Muscle layer of duodenum (tissue), 2 donors: ENCODE measurements at regions not wholly inside any gene's neighbourhood (a gene's known extent, or its start where the extent isn't known, plus 50 kb on each side); places are given as distances from the start of the nearest gene placed in this dataset.

Experiments
- H3K27ac ChIP-seq: one replicate; pipeline ENCODE4 v1.7.0; 2013; ENCODE audit warnings: mild to moderate bottlenecking, low read length
- H3K27me3 ChIP-seq: one replicate; pipeline ENCODE4 v1.7.0; 2013; ENCODE audit warnings: low read depth, mild to moderate bottlenecking, control low read depth, low read length
- H3K36me3 ChIP-seq, 2 donors: one replicate each; pipeline ENCODE4 v1.7.0; 2013; ENCODE audit warnings: low read length in 2 of 2, control low read depth in 1 of 2, mild to moderate bottlenecking in 1 of 2; ENCODE audit not compliant: insufficient read depth in 2 of 2, control insufficient read depth in 1 of 2
- H3K4me1 ChIP-seq, 2 donors: one replicate each; pipeline ENCODE4 v1.7.0; 2013; ENCODE audit warnings: low read length in 2 of 2, mild to moderate bottlenecking in 2 of 2, control low read depth in 1 of 2, moderate library complexity in 1 of 2; ENCODE audit not compliant: insufficient read depth in 2 of 2, control insufficient read depth in 1 of 2
- H3K4me3 ChIP-seq, 2 donors: one replicate each; pipeline ENCODE4 v1.7.0; 2013; ENCODE audit warnings: low read length in 2 of 2, low read depth in 1 of 2, mild to moderate bottlenecking in 1 of 2
- H3K9me3 ChIP-seq, 2 donors: one replicate each; pipeline ENCODE4 v1.7.0; 2013; ENCODE audit warnings: low read length in 2 of 2, control low read depth in 1 of 2, mild to moderate bottlenecking in 1 of 2; ENCODE audit not compliant: control insufficient read depth in 1 of 2
- donor health status: healthy.

DNA sequence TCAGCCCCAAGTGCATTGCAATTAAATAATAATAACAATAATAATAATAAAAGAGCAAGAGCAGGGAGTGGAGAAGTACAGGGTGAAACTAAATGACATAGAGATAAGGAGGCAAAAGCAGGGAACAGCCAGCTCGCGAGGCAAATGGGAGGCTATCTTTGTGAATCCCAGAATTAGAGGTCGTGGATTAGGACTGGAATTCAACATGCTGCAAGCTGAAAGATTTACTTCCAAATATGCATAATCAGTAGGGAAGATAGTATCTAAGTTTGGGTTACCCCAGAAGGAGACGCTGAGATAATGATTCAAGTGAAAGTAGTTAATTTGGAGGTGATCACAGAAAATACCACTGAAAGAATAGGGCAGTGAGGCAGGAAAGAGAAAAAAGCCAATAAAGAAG lies 119.4 kb upstream of the UBE2E2 start:
- no peaks in the 10 kb centered on the region for H3K27me3 ChIP-seq
- H3K4me1 ChIP-seq: no peaks in the 10 kb centered on the region
- H3K27ac ChIP-seq: no peak overlapping the region

DNA sequence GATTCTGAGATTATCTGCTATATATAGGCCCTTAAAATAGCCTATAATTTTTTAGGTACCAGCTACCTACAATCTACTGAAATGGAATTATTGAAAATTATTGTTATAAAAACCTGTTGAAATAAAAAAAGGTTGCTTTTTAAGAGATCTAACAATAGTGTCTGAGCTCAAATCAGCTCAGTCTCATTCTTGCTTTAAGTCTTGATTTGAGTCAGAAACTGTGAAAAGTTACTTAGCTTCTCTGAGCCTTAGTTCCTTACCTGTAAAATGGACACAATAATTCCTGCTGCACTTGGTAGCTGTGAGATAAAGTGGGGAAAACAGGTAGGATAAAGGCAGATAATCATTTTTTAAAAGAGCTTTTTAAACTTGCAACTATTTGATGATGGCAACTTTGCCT lies 118.8 kb upstream of the UBE2E2 start:
- Histone ChIP-seq H3K4me3 (no peak overlapping the region), H3K36me3 (no peaks in the 10 kb centered on the region), H3K9me3 (no peaks in the 10 kb centered on the region), H3K4me1 (no peaks in the 10 kb centered on the region), H3K27me3 (no peaks in the 10 kb centered on the region), H3K27ac (no peak overlapping the region)

More for the DNA sequence above, 119.4 kb upstream of the UBE2E2 start:
- Histone ChIP-seq H3K9me3 (no peaks in the 10 kb centered on the region), H3K36me3 (no peaks in the 10 kb centered on the region), H3K4me3 (no peak overlapping the region)

DNA sequence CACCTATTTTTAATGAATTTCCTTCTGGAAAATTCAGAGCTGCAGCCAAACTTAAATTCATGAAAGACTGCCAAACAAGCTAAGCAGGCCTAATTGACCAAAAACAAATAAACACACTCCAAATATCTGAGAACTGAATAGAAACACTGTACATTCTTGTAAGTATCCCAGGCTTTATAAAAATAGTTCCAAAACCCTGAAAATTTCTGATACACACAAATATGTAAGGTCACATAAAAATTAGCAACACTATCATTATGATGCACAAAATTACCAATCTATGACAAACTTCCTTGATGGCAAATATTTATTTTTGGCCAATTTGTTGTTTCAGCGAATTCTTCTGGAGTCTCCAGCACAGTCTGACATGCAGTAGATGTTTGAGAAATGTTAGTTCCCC lies 117.9 kb upstream of the UBE2E2 start:
- Histone ChIP-seq H3K4me1 (no peaks in the 10 kb centered on the region), H3K27ac (no peak overlapping the region), H3K27me3 (no peaks in the 10 kb centered on the region), H3K4me3 (no peak overlapping the region), H3K9me3 (no peaks in the 10 kb centered on the region), H3K36me3 (no peaks in the 10 kb centered on the region)

DNA sequence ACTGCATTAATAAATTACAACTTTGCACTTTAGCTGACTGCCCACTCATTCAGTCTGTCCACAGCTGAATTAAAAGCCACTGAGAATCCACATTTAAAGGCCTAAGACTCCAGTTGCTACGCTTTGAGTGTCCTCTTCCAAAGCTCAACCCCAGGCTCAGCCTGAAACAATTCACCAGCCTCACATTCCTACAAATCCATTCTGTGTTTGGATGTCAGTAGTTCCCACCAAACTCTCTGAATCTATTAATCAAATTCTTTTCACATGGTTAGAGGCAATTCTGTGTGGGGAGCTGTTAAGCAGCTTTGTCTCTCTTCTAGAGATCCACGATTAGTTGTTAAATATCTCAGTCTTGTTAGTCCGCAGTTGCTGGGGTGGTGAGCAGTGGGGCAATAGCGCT lies 116.8 kb upstream of the UBE2E2 start:
- Histone ChIP-seq H3K27me3 (no peaks in the 10 kb centered on the region), H3K36me3 (no peaks in the 10 kb centered on the region), H3K27ac (no peak overlapping the region), H3K4me1 (no peaks in the 10 kb centered on the region), H3K4me3 (no peak overlapping the region), H3K9me3 (no peaks in the 10 kb centered on the region)

DNA sequence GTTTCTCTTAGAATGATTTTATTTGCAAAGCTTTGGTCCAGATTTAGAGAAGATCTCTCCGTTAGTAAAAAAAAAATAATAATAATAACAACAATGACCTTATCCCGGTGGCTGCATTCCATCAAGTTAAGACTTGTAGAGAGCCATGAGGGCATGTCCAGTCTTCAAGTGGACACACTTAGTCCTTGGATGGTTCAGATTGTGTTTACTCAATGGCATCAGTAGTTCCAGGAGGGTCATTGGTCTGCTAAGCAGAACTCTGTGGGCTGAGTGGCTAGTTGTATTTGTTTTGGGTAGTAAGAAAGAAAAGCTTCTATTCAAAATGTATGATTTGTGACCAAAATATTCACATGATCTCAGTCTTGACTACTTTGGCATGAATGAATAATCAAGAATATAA lies 116.3 kb upstream of the UBE2E2 start:
- H3K27ac ChIP-seq: no peak overlapping the region
- no peaks in the 10 kb centered on the region for H3K4me1 ChIP-seq
- no peaks in the 10 kb centered on the region for H3K9me3 ChIP-seq
- no peak overlapping the region for H3K4me3 ChIP-seq
- no peaks in the 10 kb centered on the region for H3K36me3 ChIP-seq
- H3K27me3 ChIP-seq: no peaks in the 10 kb centered on the region

DNA sequence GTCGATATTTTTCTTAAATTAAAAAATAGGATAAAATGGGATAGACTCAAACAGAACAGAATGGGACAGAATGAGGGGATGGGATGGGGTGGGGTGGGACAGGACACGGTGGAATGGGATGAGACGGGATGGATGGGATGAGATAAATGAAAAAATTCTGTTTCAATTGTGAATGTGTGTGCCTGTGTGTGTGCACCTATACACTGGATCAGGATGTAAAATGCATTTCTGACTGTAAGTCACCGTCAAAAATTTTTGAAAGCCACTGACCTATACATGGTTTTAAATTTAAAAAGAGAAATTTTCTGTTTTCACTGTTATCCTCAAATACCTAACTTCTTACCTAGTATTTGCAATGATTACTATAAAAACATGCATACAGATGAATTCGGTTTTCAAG lies 108.7 kb upstream of the UBE2E2 start:
- H3K9me3 ChIP-seq: no peaks in the 10 kb centered on the region
- no peak overlapping the region for H3K27ac ChIP-seq
- no peak overlapping the region for H3K4me3 ChIP-seq
- H3K36me3 ChIP-seq: no peaks in the 10 kb centered on the region
- H3K27me3 ChIP-seq: no peaks in the 10 kb centered on the region
- H3K4me1 ChIP-seq: no peaks in the 10 kb centered on the region

DNA sequence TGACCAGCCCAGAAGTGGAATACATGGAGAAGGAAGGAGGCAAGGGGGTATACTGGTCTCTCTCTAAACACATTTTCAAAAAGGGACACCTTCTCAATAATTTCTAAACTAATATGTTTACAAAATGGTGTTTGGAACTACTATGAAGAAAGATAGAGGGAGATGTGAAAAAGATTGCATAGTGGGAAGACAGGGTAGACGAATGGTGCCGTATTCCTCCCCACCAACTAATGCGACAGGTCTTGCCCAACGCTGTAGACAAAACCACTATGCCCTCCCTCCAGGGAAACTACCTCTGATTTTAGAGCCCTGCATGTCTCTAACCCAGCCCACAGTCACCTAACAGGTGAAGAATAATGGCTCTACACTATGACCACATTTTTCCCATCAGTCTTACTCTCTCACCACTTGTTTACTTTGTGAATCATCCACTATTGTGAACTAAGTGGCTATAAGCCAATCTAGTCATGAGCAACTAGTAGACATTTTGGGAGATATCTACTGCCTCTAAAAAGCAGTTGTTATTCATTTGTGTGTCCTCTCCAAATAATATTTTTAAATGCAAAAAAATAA lies 108.2 kb upstream of the UBE2E2 start:
- no peaks in the 10 kb centered on the region for H3K36me3 ChIP-seq
- no peaks in the 10 kb centered on the region for H3K27me3 ChIP-seq
- H3K9me3 ChIP-seq: no peaks in the 10 kb centered on the region
- no peak overlapping the region for H3K4me3 ChIP-seq
- no peak overlapping the region for H3K27ac ChIP-seq
- no peaks in the 10 kb centered on the region for H3K4me1 ChIP-seq

DNA sequence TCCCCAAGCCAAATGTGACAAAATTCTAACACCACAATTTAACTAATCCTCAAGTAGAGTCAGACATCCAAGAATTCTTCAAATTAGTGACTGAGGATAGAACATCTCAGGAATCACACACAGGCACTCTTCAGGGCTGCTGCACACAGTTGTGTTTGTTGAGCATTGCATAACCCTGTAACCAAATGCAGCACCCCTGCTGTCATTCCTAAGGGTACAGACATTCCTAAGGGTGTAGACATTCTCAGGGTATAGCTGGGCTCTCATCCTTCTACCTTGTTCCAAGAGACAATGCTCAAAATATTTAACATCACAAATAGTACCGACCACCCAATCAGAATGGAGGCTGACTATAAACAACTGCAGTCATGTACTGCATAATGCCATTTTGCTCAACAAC lies 107.1 kb upstream of the UBE2E2 start:
- H3K4me1 ChIP-seq: no peaks in the 10 kb centered on the region
- H3K36me3 ChIP-seq: no peaks in the 10 kb centered on the region
- H3K4me3 ChIP-seq: no peak overlapping the region
- H3K9me3 ChIP-seq: no peaks in the 10 kb centered on the region
- H3K27me3 ChIP-seq: no peaks in the 10 kb centered on the region
- no peak overlapping the region for H3K27ac ChIP-seq

DNA sequence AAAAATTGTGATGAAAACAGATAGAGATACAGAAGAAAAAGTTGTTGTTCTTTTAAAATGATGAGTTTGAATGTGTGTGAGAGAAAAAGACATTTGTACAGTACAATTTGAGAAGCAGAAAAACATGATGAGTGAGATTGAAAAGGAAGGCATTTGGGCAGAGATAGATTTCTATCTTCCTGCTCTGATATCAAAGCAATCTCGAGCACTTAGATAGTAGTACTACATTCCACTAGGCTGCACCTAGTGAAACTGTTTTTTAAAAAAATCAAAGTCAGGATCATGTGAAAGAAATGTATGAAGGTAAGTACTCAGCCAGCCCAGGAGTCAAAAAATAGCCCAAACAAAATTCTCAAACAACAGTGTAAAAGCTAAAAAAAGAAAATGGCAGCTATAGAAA lies 104.1 kb upstream of the UBE2E2 start:
- Histone ChIP-seq H3K4me3 (no peak overlapping the region), H3K27ac (no peak overlapping the region), H3K36me3 (no peaks in the 10 kb centered on the region), H3K4me1 (no peaks in the 10 kb centered on the region), H3K27me3 (no peaks in the 10 kb centered on the region), H3K9me3 (no peaks in the 10 kb centered on the region)

DNA sequence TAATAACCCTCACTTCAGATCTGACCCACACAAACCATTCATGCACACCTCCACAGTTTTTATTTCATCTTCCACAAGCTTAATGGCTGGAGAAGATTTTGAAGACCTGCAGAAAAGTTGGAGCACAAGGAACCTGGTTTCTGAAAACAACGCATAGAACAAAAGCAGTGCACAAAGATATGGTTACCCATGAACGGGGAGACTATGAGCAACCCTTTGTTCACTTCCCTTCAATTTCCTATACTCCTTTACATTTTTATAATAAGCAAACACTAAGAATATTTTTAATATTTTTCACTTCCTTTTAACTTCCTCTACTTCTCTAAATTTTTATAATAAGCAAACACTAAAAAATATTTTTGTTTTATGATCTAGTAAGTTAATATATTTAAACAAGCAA lies 103.5 kb upstream of the UBE2E2 start:
- no peaks in the 10 kb centered on the region for H3K9me3 ChIP-seq
- no peaks in the 10 kb centered on the region for H3K4me1 ChIP-seq
- no peaks in the 10 kb centered on the region for H3K36me3 ChIP-seq
- H3K27me3 ChIP-seq: no peaks in the 10 kb centered on the region
- no peak overlapping the region for H3K4me3 ChIP-seq
- no peak overlapping the region for H3K27ac ChIP-seq

DNA sequence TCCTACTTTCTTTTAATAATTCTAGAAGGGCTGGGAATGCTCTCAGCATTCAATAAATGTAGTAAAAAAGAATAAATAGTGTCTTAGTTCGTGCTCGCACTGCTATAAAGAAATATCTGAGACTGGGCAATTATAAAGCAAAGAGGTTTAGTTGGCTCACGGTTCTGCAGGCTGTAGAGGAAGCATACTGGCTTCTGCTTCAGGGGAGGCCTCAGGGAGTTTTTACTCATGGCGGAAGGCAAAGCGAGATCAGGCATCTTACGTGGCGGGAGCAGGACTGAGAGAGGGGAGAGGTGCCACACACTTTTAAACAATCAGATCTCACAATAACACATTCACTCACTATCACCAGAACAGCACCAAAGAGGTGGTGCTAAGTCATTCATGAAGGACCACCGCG lies 103.0 kb upstream of the UBE2E2 start:
- H3K4me3 ChIP-seq: no peak overlapping the region
- H3K36me3 ChIP-seq: no peaks in the 10 kb centered on the region
- no peak overlapping the region for H3K27ac ChIP-seq
- H3K4me1 ChIP-seq: no peaks in the 10 kb centered on the region
- H3K9me3 ChIP-seq: no peaks in the 10 kb centered on the region
- H3K27me3 ChIP-seq: no peaks in the 10 kb centered on the region

DNA sequence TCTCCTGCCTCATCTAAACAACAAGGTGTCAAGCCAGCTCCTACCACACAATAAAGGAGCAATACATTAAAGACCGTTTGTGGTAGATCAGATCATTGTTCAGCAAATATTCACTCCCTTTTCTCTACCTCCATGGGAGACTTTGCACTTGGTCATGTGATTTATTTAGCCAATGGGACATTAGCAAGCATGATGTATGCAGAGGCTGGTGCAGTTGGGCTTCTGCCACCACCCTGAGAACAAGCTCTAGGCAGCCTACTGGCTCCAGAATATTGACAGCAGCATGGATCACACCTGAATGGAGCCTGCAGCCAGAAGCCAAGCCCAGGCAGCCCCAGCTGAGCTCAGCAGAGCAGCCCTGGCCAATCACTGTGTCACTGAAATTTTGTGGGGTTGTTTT lies 99.4 kb upstream of the UBE2E2 start:
- no peaks in the 10 kb centered on the region for H3K9me3 ChIP-seq
- no peak overlapping the region for H3K27ac ChIP-seq
- H3K4me3 ChIP-seq: no peak overlapping the region
- H3K4me1 ChIP-seq: no peaks in the 10 kb centered on the region
- no peaks in the 10 kb centered on the region for H3K36me3 ChIP-seq
- H3K27me3 ChIP-seq: no peaks in the 10 kb centered on the region
